Osteocyte (in vitro differentiated cells): ENCODE measurements at regions not wholly inside any gene's neighbourhood (a gene's known extent, or its start where the extent isn't known, plus 50 kb on each side); places are given as distances from the start of the nearest gene placed in this dataset.

Experiments
- DNase-seq: peaks from one replicate; pipeline ENCODE4 v3.0.0; 2021; ENCODE audit warnings: mixed read lengths; ENCODE audit not compliant: unreplicated experiment; ENCODE audit errors: extremely low spot score
- H3K27ac Mint-ChIP-seq: one replicate; pipeline ENCODE4 v1.8.0; 2021; ENCODE audit warnings: mild to moderate bottlenecking, mixed read lengths; ENCODE audit not compliant: unreplicated experiment
- H3K27me3 Mint-ChIP-seq: one replicate; pipeline ENCODE4 v1.8.0; 2021; ENCODE audit warnings: mixed read lengths; ENCODE audit not compliant: unreplicated experiment
- H3K36me3 Mint-ChIP-seq: one replicate; pipeline ENCODE4 v1.8.0; 2021; ENCODE audit warnings: mixed read lengths; ENCODE audit not compliant: unreplicated experiment
- H3K4me1 Mint-ChIP-seq: one replicate; pipeline ENCODE4 v1.8.0; 2021; ENCODE audit warnings: mixed read lengths; ENCODE audit not compliant: unreplicated experiment
- H3K4me3 Mint-ChIP-seq: one replicate; pipeline ENCODE4 v1.8.0; 2021; ENCODE audit warnings: mild to moderate bottlenecking, moderate library complexity, mixed read lengths; ENCODE audit not compliant: unreplicated experiment
- H3K9me3 Mint-ChIP-seq: one replicate; pipeline ENCODE4 v1.8.0; 2021; ENCODE audit warnings: mixed read lengths; ENCODE audit not compliant: unreplicated experiment
- TF ChIP-seq, protein P1 (sequence below): fragments of 200-600 bp; sonication (generic); IDR thresholded peaks from 2 replicates; pipeline ENCODE4 v1.5.0; 2021; ENCODE audit warnings: antibody characterized with exemption, mild to moderate bottlenecking, moderate library complexity

DNA sequence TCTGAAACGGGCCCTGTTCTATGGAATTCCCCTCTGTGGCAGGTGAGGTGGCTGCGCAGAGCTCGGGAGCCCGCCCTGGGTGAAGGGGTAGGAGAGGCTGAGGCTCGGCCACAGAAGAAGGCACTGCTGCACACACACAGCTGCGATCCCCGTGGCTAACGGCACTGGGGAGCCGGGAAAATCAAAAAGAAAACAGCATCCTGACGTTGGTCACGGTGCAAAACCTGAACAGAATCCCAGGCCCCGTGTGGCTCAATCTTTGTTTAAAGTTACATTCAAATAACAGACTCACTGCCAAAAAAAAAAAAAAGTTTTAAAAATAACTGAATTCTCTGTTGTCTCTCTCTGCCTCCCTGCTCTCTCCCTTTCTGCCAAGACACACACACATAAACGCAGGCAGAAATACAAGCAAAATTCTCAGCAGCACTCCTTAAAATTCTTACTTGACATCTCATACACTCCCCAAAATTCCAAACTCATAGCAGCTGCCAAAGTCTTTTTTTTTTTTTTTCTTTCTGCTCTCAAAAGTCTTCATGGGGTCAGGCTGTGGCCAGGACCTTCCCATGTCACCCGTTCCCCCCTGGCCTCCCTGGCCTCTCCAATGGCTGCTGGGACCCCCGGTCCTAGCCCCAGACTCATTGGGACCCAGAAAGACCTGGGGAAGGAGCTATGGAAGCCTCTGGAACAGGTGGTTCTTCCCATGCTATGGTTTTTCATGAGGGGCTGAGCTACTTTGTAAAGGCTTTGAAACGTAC is 248.8 kb downstream of the TTLL2 start:
- TF ChIP-seq, protein P1, sequence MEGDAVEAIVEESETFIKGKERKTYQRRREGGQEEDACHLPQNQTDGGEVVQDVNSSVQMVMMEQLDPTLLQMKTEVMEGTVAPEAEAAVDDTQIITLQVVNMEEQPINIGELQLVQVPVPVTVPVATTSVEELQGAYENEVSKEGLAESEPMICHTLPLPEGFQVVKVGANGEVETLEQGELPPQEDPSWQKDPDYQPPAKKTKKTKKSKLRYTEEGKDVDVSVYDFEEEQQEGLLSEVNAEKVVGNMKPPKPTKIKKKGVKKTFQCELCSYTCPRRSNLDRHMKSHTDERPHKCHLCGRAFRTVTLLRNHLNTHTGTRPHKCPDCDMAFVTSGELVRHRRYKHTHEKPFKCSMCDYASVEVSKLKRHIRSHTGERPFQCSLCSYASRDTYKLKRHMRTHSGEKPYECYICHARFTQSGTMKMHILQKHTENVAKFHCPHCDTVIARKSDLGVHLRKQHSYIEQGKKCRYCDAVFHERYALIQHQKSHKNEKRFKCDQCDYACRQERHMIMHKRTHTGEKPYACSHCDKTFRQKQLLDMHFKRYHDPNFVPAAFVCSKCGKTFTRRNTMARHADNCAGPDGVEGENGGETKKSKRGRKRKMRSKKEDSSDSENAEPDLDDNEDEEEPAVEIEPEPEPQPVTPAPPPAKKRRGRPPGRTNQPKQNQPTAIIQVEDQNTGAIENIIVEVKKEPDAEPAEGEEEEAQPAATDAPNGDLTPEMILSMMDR, result no peak
- Mint-ChIP-seq H3K9me3 (no peaks in the 10 kb centered on the region), H3K36me3 (no peaks in the 10 kb centered on the region), H3K27me3 (no peaks in the 10 kb centered on the region), H3K4me1 (peaks cover 56% of the 10 kb centered on the region), H3K4me3 (no peak overlapping the region), H3K27ac (peak overlapping the region; percentile 74)
- DNase-seq, result peak; percentile 48

DNA sequence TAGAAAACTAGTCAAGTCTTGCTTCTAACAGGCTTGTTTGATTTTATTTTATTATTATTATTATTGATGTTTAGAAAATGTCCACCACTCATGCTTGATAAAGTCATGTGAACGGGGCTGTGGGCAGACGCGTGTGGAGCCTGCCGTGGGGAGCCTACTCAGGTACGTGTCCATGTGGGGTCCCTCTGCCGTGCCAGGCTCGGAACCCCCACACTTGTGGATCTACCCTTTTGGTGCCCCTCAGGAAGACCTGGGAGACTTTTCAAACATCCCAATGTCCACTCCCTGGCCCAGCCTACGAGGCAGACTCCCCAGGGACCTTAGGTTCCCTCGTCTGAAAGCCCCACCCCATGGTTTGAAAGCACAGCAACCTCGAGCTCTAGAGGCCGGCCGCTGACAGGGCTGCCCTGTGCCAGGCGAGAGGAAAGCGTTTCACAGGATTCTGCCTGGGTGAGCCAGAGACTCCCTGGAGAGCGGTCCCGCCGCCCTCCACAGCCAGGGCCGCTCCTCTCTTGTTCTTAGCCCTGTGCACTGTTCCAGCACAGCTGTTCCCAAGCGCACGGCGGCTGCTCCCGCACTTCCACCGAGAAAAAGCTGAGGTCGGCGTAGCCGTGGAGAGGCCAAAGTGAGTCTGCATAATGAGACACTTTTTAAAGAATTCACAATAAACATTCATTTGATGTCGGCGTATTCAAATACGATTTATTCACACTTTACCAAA is 249.7 kb downstream of the TTLL2 start:
- no peak overlapping the region for H3K4me3 Mint-ChIP-seq
- TF ChIP-seq, protein P1, result no peak
- H3K27ac Mint-ChIP-seq, result no peak overlapping the region
- H3K36me3 Mint-ChIP-seq, result no peaks in the 10 kb centered on the region
- H3K27me3 Mint-ChIP-seq, result no peaks in the 10 kb centered on the region
- peaks cover 60% of the 10 kb centered on the region for H3K4me1 Mint-ChIP-seq
- H3K9me3 Mint-ChIP-seq, result no peaks in the 10 kb centered on the region
- DNase-seq, result peak; percentile 80

DNA sequence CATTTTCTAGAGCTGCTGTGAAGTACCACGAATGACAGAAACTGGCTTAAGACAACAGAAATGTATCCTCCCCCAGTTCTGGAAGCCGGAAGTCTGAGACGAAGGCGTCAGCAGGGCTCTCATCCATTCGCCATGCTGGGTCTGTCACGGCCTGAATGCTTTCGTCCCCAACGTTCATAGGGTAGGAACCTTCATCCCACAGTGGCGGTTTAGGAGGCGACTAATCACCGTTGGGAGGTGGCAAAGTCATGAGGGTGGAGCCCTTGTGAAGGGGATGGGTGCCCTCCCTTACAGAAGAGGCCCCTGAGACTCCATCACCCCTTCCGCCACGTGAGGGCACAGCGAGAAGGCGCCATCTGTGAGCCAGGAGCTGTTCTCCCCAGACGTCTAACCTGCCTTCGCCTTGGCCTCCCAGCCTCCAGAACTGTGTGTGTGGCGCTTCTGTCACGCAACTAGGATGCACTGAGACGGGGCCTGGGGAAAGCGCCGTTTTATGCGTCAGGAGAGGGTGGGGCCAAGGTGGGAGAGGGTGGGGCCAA is 250.3 kb downstream of the TTLL2 start:
- peaks cover 67% of the 10 kb centered on the region for H3K4me1 Mint-ChIP-seq
- no peaks in the 10 kb centered on the region for H3K36me3 Mint-ChIP-seq
- TF ChIP-seq, protein P1, result no peak
- no peaks in the 10 kb centered on the region for H3K9me3 Mint-ChIP-seq
- DNase-seq, result peak; percentile 71
- H3K27me3 Mint-ChIP-seq, result no peaks in the 10 kb centered on the region
- H3K4me3 Mint-ChIP-seq, result no peak overlapping the region
- H3K27ac Mint-ChIP-seq, result no peak overlapping the region

DNA sequence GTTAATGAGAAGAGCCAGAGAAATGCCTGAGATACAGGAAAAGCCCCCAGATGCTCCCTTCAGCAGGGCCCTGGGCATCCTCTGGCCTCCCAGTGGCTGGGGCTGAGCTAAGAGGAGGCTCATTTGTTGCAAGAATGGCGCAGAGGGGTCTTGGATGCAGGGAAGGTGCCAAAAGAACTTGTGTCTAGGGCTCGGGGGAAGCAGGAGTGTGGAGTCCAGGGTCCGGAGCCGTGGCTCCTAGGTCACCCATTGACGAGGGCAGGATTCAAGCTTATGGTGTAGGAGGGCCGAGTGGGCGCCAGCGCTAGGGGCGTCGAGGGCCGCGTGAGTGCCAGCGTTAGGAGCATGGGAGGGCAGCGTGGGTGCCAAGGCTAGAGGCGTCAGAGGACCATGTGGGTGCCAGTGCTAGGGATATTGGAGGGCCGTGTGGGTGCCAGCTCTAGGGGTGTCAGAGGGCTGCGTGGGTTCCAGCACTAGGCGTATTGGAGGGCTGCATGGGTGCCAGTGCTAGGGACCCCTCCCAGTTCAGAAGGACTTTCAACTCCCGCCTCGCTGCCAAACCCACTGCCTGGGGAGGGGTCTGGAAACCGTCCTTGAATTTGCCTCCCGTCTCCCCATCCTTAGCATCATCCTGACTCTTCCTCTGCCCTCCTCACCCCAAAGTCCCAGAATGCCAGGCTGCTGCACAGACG is 250.5 kb upstream of the AFDN start:
- peak; percentile 80 for DNase-seq
- TF ChIP-seq, protein P1, result no peak
- Mint-ChIP-seq H3K27me3 (no peaks in the 10 kb centered on the region), H3K36me3 (no peaks in the 10 kb centered on the region), H3K4me3 (no peak overlapping the region), H3K4me1 (peaks cover 72% of the 10 kb centered on the region), H3K27ac (no peak overlapping the region), H3K9me3 (no peaks in the 10 kb centered on the region)
